Vagina (tissue), 2 donors: ENCODE measurements at regions not wholly inside any gene's neighbourhood (a gene's known extent, or its start where the extent isn't known, plus 50 kb on each side); places are given as distances from the start of the nearest gene placed in this dataset.
A peak's percentile ranks its signal among the peaks of the same experiment; 100 is the strongest.

Source experiments
- DNase-seq, 2 donors: peaks; one replicate each; pipeline ENCODE4 v3.0.0-alpha.2; 2017; ENCODE audit errors: extremely low spot score in 2 of 2
- H3K27ac ChIP-seq: fragments of 200-600 bp; sonication (generic); one replicate; pipeline ENCODE4 v1.5.1; 2019
- H3K27me3 ChIP-seq: fragments of 200-600 bp; sonication (generic); one replicate; pipeline ENCODE4 v1.5.1; 2019
- H3K36me3 ChIP-seq, 2 donors: fragments of 200-600 bp; sonication (generic); one replicate each; pipeline ENCODE4 v1.5.1; 2017 to 2019
- H3K4me1 ChIP-seq: fragments of 200-600 bp; sonication (generic); one replicate; pipeline ENCODE4 v1.5.1; 2019
- H3K4me3 ChIP-seq, 2 donors: fragments of 200-600 bp; sonication (generic); 1 replicate in 1 of 2; 2 replicates in 1 of 2; pipeline ENCODE4 v1.5.1; 2016 to 2019
- H3K9me3 ChIP-seq: fragments of 200-600 bp; sonication (generic); one replicate; pipeline ENCODE4 v1.5.1; 2019
- POLR2A ChIP-seq, 2 donors: fragments of 450-650 bp; IDR thresholded peaks; one replicate each; pipeline ENCODE4 v1.6.1; 2017; ENCODE audit warnings: antibody characterized with exemption in 2 of 2, mild to moderate bottlenecking in 2 of 2, moderate library complexity in 2 of 2
- POLR2AphosphoS5 ChIP-seq, 2 donors: sonication (generic); formaldehyde crosslinking; IDR thresholded peaks; one replicate each; pipeline ENCODE4 v1.9.0; 2017; ENCODE audit warnings: antibody characterized with exemption in 2 of 2, mild to moderate bottlenecking in 2 of 2, low read depth in 1 of 2; ENCODE audit not compliant: insufficient read depth in 1 of 2
- intact Hi-C: fragments of 100-400 bp; cut with DNase I; formaldehyde crosslinking; loops from one replicate; pipeline ENCODE4 v1.15.1; 2023
- TF ChIP-seq, protein P1 (sequence below), 3 experiments: fragments of 450-650 bp in 2 of 3; fragments of 200-600 bp in 1 of 3; sonication (generic) in 1 of 3; IDR thresholded peaks; one replicate each; pipeline ENCODE4 v1.5.1; 2017 to 2019; ENCODE audit warnings: antibody characterized with exemption in 3 of 3, mild to moderate bottlenecking in 2 of 3, moderate library complexity in 2 of 3

DNA sequence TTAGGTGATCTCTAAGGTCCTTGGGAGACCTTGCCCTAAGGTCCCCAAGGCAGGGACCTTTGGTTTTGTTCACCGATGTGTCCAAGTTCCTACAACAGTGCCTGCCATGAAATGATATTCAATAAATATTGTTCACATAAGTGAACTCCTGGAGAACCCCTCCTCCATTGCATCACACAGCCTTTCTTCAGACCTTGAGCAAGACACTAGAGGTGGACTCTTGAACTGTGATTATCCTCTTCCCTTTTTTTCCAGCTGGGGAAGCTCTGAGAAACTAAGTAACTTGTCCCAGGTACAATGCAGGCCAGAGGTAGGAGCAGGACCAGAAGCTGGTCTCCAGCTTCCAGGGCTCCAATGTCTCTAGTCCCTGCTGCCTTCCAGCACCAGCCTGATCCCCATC, 76.6 kb upstream of the LMO1 start:
- H3K4me1 ChIP-seq = no peaks in the 10 kb centered on the region
- TF ChIP-seq, protein P1, sequence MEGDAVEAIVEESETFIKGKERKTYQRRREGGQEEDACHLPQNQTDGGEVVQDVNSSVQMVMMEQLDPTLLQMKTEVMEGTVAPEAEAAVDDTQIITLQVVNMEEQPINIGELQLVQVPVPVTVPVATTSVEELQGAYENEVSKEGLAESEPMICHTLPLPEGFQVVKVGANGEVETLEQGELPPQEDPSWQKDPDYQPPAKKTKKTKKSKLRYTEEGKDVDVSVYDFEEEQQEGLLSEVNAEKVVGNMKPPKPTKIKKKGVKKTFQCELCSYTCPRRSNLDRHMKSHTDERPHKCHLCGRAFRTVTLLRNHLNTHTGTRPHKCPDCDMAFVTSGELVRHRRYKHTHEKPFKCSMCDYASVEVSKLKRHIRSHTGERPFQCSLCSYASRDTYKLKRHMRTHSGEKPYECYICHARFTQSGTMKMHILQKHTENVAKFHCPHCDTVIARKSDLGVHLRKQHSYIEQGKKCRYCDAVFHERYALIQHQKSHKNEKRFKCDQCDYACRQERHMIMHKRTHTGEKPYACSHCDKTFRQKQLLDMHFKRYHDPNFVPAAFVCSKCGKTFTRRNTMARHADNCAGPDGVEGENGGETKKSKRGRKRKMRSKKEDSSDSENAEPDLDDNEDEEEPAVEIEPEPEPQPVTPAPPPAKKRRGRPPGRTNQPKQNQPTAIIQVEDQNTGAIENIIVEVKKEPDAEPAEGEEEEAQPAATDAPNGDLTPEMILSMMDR (IDR thresholded peaks at IDR 0.05) = no peak
- no peak for TF ChIP-seq POLR2A (IDR thresholded peaks at IDR 0.05)
- TF ChIP-seq POLR2AphosphoS5 (IDR thresholded peaks at IDR 0.05; ENCODE audit: insufficient read depth in 1 of 2, low read depth in 1 of 2) = no peak
- H3K9me3 ChIP-seq = no peaks in the 10 kb centered on the region
- no peak overlapping the region for H3K4me3 ChIP-seq
- H3K36me3 ChIP-seq = no peaks in the 10 kb centered on the region
- intact Hi-C loops = no loop called here
- DNase-seq = no peak
- no peaks in the 10 kb centered on the region for H3K27me3 ChIP-seq
- no peak overlapping the region for H3K27ac ChIP-seq

DNA sequence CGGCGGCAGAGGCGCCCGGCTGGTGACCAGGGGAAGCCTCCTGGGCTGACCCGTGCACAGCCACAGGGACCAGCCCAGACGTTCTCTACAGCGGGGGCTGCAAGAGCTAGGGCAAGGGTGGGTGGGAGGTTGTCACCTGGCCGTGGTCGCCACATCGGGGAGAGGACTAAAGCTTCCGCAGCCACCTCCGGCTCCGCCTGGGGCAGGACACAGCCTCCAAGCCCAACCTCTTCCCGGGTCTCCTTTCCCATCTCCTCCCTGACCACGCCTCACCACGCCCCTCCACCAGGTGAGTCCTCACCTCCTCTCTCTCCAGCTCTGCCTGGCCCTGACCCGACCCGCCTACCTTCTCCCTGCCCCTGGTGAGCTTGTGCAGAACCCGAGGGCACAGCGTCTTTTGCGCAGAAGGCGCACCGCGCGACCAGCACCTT, 75.9 kb upstream of the LMO1 start:
- DNase-seq = no peak
- intact Hi-C loops = no loop called here
- Histone ChIP-seq H3K9me3 (no peaks in the 10 kb centered on the region), H3K27ac (no peak overlapping the region), H3K27me3 (no peaks in the 10 kb centered on the region), H3K36me3 (no peaks in the 10 kb centered on the region), H3K4me3 (no peak overlapping the region), H3K4me1 (no peaks in the 10 kb centered on the region)
- TF ChIP-seq POLR2AphosphoS5 (IDR thresholded peaks at IDR 0.05; ENCODE audit: insufficient read depth in 1 of 2, low read depth in 1 of 2) (no peak), POLR2A (IDR thresholded peaks at IDR 0.05) (no peak)
- TF ChIP-seq, protein P1 (IDR thresholded peaks at IDR 0.05) = no peak

DNA sequence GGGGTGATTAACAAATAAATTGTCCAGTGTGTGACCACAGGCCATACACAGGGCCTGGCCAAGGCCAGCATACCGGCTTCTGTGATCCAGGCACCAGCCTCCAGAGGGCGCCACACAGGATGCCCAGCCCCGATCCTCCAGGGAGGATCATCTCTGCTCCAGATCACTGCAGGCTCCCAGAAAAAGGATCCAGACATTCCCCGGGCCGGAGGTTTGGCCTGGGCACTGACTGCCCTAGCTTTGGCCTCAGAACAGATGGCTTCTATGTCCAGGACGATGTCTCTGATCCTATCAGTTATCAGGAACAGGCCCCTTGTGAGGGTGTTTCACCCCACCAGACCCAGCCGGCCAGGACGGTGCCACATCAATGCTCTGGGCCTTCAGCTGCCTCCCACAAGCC, 74.5 kb upstream of the LMO1 start:
- no peaks in the 10 kb centered on the region for H3K36me3 ChIP-seq
- H3K4me1 ChIP-seq = no peaks in the 10 kb centered on the region
- no peak overlapping the region for H3K4me3 ChIP-seq
- intact Hi-C loops = no loop called here
- no peak for DNase-seq
- no peaks in the 10 kb centered on the region for H3K9me3 ChIP-seq
- H3K27me3 ChIP-seq = no peaks in the 10 kb centered on the region
- no peak overlapping the region for H3K27ac ChIP-seq
- TF ChIP-seq, protein P1 (IDR thresholded peaks at IDR 0.05) = peak in 1 of 3 experiments; percentile 12
- TF ChIP-seq POLR2AphosphoS5 (IDR thresholded peaks at IDR 0.05; ENCODE audit: insufficient read depth in 1 of 2, low read depth in 1 of 2) = no peak

DNA sequence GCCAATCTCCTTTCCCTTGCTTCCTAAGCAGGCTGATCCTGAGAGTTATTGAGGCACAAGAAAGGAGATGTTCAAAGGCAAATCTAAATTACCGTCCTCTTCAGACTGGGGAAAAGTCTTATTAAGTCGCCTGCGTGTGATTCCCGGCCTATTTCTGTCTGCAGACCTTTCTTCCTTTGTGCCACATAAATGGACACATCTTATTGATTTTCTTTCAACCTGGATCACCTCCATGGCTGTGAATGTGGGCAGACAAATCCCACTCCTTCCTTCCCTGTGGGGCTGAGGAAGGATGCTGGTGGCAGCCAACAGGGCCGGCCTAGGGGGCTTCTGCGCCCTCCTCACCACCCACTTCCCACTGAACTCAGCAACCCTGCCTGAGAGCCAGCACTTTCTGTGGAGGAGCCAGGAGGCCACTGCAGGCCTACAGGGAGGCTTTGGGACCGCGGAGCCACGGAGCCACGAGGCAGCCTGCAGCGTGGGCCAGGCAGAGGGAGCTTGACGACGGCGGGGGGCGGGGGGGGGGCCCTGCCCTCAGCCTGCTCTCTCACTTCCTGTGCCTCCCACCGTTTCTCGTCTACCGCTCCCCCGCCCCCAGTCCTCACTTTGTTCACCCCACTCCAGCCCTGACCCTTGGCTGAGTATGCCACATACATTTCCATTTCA, 73.6 kb upstream of the LMO1 start:
- H3K9me3 ChIP-seq = no peaks in the 10 kb centered on the region
- TF ChIP-seq, protein P1 (IDR thresholded peaks at IDR 0.05) = no peak
- H3K36me3 ChIP-seq = no peaks in the 10 kb centered on the region
- H3K27me3 ChIP-seq = no peaks in the 10 kb centered on the region
- intact Hi-C loops = no loop called here
- H3K4me1 ChIP-seq = no peaks in the 10 kb centered on the region
- DNase-seq = no peak
- no peak overlapping the region for H3K27ac ChIP-seq
- H3K4me3 ChIP-seq = no peak overlapping the region

DNA sequence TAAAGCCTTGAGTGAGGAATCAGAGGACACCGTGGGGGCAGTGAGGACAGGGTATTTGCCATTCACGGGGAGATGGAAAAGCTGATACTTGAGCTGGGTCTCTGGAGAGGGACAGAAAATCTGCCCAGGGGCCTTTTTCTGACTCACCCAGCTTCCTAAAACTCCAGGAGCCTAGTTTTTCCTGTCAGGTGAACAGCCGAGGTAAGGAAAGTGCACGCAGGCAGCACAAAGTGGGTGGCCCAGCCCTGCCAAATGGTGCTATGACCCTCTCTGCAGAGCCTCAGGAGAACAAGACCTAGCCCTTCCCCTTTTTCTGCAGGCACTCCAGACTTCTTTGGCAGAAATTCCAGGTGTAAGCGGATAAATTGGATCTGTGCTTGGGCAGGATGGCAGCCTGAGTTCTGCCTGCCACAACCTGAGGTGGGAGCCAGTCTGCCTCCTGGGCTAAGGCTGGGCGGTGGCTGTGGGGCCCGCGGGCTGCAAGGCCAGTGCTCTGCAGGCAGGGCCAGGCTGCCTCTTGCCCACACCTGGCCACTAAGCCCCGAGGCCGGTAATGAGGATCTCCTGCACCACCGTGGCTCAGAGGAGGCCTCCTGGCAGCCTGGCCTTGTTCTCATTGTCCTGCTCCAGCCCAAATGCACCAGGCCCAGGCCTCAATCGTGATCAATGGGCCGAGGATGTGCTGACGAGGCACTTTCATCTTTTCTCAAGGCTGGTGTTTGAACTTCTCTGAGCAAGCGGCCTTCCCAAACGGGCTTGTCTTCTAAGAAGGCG, 72.9 kb upstream of the LMO1 start:
- TF ChIP-seq, protein P1 (IDR thresholded peaks at IDR 0.05) = no peak
- TF ChIP-seq POLR2A (IDR thresholded peaks at IDR 0.05) (no peak), POLR2AphosphoS5 (IDR thresholded peaks at IDR 0.05; ENCODE audit: insufficient read depth in 1 of 2, low read depth in 1 of 2) (no peak)

More for the DNA sequence above, 72.9 kb upstream of the LMO1 start:
- Histone ChIP-seq H3K27ac (no peak overlapping the region), H3K27me3 (no peaks in the 10 kb centered on the region), H3K4me3 (no peak overlapping the region), H3K4me1 (no peaks in the 10 kb centered on the region), H3K36me3 (no peaks in the 10 kb centered on the region), H3K9me3 (no peaks in the 10 kb centered on the region)
- intact Hi-C loops = no loop called here
- DNase-seq = no peak
